Stimulated activated naive B cell treated with anti-CD40 and anti-IgM and Interleukin-4, amounts not matched to agents 10 μg/mL and 1 μg/mL and 100 μg/mL, for 72 hours (primary cell): ENCODE measurements at regions not wholly inside any gene's neighbourhood (a gene's known extent, or its start where the extent isn't known, plus 50 kb on each side); places are given as distances from the start of the nearest gene placed in this dataset.
"Not testable (repeated sequence)": the region's sequence is repeated elsewhere in the genome, so short reads cannot be mapped to it uniquely, and the experiment has no call there.

Source experiments
- ATAC-seq, 2 donors: fragments of 150-1000 bp; cut with Tn5 transposase; replicated peaks; 2 replicates each; pipeline ENCODE4 v1.10.0; 2021; ENCODE audit warnings: moderate library complexity in 1 of 2
- DNase-seq: peaks from one replicate; pipeline ENCODE4 v3.0.0; 2021
- H3K27ac Mint-ChIP-seq: one replicate; pipeline ENCODE4 v1.8.0; 2022; ENCODE audit warnings: mild to moderate bottlenecking, mixed read lengths
- H3K27me3 Mint-ChIP-seq, 2 donors: one replicate each; pipeline ENCODE4 v1.8.0; 2022; ENCODE audit warnings: mixed read lengths in 2 of 2
- H3K36me3 Mint-ChIP-seq, 2 donors: one replicate each; pipeline ENCODE4 v1.8.0; 2022; ENCODE audit warnings: mixed read lengths in 2 of 2, mild to moderate bottlenecking in 1 of 2
- H3K4me1 Mint-ChIP-seq, 2 donors: one replicate each; pipeline ENCODE4 v1.8.0; 2022; ENCODE audit warnings: mixed read lengths in 2 of 2, mild to moderate bottlenecking in 1 of 2
- H3K4me3 Mint-ChIP-seq, 2 donors: one replicate each; pipeline ENCODE4 v1.8.0; 2022; ENCODE audit warnings: mild to moderate bottlenecking in 2 of 2, mixed read lengths in 2 of 2, moderate library complexity in 1 of 2
- H3K9me3 Mint-ChIP-seq, 2 donors: one replicate each; pipeline ENCODE4 v1.8.0; 2022; ENCODE audit warnings: mixed read lengths in 2 of 2, mild to moderate bottlenecking in 1 of 2

GRCh38 chr13:55602784-55603183, 1537.9 kb upstream of the PRR20A start:
- H3K9me3 Mint-ChIP-seq = peaks cover 0 to 2% of the 10 kb centered on the region in 2 donors
- H3K27me3 Mint-ChIP-seq = no peaks in the 10 kb centered on the region
- H3K4me1 Mint-ChIP-seq = no peaks in the 10 kb centered on the region
- H3K4me3 Mint-ChIP-seq = no peak overlapping the region
- no peak overlapping the region for H3K27ac Mint-ChIP-seq
- no peak for ATAC-seq
- H3K36me3 Mint-ChIP-seq = no peaks in the 10 kb centered on the region
- DNase-seq = no peak

DNA sequence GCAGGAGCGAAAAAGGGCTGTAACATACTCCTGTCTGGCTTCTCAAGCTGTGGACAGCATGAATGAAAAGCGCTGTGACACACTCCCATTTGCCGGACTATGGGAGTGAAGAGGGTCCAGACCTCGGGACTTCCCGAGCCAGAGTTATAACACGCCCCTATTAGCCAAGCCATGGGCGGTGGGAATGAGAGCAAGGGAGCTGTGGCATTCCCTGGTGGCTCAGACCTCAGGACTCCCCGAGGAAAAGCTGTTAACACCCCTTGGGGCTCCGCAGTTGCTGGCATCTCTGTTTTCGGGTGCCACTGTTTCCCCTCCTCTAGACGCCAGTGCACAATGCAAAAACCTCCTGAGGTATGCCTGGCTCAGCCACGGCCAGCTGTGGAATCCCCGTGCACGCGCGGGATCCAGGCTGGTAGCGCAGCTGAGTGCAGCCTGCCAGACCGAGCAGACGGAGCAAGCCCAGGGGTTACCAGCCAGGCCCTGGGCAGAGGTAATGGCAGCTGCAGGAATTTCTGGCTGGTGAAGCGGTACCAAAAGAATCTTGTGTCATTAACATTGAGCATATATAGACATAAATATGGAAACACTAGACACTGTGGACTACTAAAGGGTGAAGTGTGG, 1534.6 kb upstream of the PRR20A start:
- no peak overlapping the region for H3K27ac Mint-ChIP-seq
- H3K9me3 Mint-ChIP-seq = peaks cover 0 to 3% of the 10 kb centered on the region in 2 donors
- no peaks in the 10 kb centered on the region for H3K36me3 Mint-ChIP-seq
- H3K4me3 Mint-ChIP-seq = no peak overlapping the region
- DNase-seq = no peak
- H3K27me3 Mint-ChIP-seq = no peaks in the 10 kb centered on the region
- no peak for ATAC-seq
- H3K4me1 Mint-ChIP-seq = no peaks in the 10 kb centered on the region

GRCh38 chr13:55613429-55614187, 1527.1 kb upstream of the PRR20A start:
- Mint-ChIP-seq H3K27ac (no peak overlapping the region), H3K9me3 (peaks cover 0 to 4% of the 10 kb centered on the region in 2 donors)

DNA sequence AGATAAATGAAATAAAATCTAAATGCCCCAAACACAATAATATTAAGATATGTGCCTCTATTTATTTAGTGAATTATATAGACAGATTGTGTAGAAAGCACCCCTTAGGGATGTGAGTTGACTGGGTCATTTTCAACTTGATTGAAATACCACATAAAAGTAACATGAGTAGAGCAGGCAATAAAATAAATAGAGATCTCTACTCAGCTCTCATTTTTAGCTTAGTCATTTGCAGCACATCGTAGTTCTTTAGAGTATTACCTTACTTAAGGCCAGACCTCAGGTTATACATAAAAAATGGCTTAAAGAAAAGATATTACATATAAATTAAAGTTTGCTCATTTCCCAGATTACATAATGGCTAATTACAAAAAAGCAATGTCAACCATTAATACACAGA, 1525.6 kb upstream of the PRR20A start:
- Mint-ChIP-seq H3K4me1 (no peaks in the 10 kb centered on the region), H3K36me3 (no peaks in the 10 kb centered on the region), H3K9me3 (peaks cover 0 to 3% of the 10 kb centered on the region in 2 donors), H3K27me3 (no peaks in the 10 kb centered on the region), H3K27ac (no peak overlapping the region), H3K4me3 (no peak overlapping the region)
- ATAC-seq (no peak), DNase-seq (no peak)

More at GRCh38 chr13:55613429-55614187, 1527.1 kb upstream of the PRR20A start:
- DNase-seq = no peak
- H3K36me3 Mint-ChIP-seq = no peaks in the 10 kb centered on the region
- H3K4me3 Mint-ChIP-seq = no peak overlapping the region
- no peaks in the 10 kb centered on the region for H3K4me1 Mint-ChIP-seq
- no peak for ATAC-seq
- H3K27me3 Mint-ChIP-seq = no peaks in the 10 kb centered on the region

GRCh38 chr13:55617241-55617640, 1523.5 kb upstream of the PRR20A start:
- Mint-ChIP-seq H3K27me3 (no peaks in the 10 kb centered on the region), H3K4me3 (no peak overlapping the region), H3K4me1 (no peaks in the 10 kb centered on the region), H3K9me3 (peaks cover 0 to 3% of the 10 kb centered on the region in 2 donors), H3K27ac (no peak overlapping the region), H3K36me3 (no peaks in the 10 kb centered on the region)
- DNase-seq (no peak), ATAC-seq (no peak)

DNA sequence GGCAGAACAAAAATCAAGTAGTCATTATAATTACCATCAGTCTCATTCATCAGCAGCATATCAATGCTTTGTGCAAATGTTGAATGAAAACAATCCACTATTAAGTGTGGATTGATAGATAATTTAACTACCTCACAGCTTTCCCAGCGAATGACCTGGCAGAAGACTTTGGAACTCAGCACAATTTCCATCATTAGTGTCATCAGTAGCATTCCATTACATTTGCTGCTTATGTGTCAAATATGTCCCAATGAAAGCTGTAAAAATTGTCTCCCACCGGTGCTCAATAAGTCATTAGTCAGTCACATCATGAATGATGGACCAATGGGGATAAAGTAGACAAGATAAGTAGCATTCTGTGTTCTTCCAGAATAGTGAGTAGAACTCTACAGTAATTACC, 1513.5 kb upstream of the PRR20A start:
- no peaks in the 10 kb centered on the region for H3K27me3 Mint-ChIP-seq
- peaks cover 7 to 8% of the 10 kb centered on the region in 2 donors for H3K9me3 Mint-ChIP-seq
- H3K4me1 Mint-ChIP-seq = no peaks in the 10 kb centered on the region
- ATAC-seq (no peak), DNase-seq (no peak)
- no peak overlapping the region for H3K4me3 Mint-ChIP-seq
- H3K36me3 Mint-ChIP-seq = no peaks in the 10 kb centered on the region
- H3K27ac Mint-ChIP-seq = no peak overlapping the region

- H3K36me3 Mint-ChIP-seq = peaks cover 0 to 1% of the 10 kb centered on the region in 2 donors
- DNase-seq (no peak), ATAC-seq (no peak)
- H3K4me1 Mint-ChIP-seq = no peaks in the 10 kb centered on the region
- H3K9me3 Mint-ChIP-seq = peaks cover 10 to 17% of the 10 kb centered on the region in 2 donors
- H3K4me3 Mint-ChIP-seq = no peak overlapping the region
- no peak overlapping the region for H3K27ac Mint-ChIP-seq
- no peaks in the 10 kb centered on the region for H3K27me3 Mint-ChIP-seq
Observed at GRCh38 chr13:55632402-55632801, 1508.3 kb upstream of the PRR20A start.

DNA sequence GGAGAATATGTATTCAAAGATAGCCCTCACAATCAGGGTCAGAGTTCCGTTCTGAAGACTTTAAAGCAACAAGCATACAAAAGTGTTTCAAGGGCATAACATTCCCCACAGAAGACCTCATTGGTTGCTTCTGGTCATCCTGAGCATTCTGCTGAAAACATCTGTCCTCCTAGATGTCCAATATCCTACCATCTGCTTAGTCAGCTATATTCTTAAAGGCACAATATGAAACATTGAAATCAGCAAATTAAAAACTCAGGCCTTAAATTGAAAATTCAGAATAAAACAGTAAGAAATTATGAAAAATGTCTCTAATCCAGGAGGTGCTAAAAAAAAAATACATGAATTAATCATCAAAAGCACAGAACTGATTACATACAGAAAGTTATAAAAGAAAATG, 1491.2 kb upstream of the PRR20A start:
- no peak for ATAC-seq
- H3K4me1 Mint-ChIP-seq = no peaks in the 10 kb centered on the region
- H3K4me3 Mint-ChIP-seq = no peak overlapping the region
- no peak for DNase-seq
- H3K27me3 Mint-ChIP-seq = no peaks in the 10 kb centered on the region
- no peaks in the 10 kb centered on the region for H3K36me3 Mint-ChIP-seq
- H3K27ac Mint-ChIP-seq = no peak overlapping the region
- H3K9me3 Mint-ChIP-seq = peaks cover 0 to 1% of the 10 kb centered on the region in 2 donors

DNA sequence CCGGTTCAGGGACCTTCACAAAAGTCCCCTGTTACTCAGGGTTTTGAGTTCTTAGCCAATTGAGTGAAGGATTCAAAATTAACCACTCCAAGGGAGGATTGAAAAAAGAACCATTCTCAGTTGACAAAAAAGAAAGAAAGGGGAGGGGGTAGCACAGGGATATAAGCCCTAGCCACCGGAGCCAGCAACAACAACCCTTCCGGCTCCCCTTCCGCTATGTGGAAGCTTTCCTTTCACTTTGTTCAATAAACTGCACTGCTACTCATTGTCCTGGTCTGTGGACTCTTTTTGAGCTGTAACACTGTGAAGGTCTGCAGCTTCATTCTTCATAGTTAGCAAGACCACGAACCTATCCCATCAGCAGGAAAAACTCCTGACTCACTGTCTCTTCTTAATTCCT, 1488.1 kb upstream of the PRR20A start:
- DNase-seq (no peak), ATAC-seq (no peak)
- Mint-ChIP-seq H3K4me3 (no peak overlapping the region), H3K36me3 (no peaks in the 10 kb centered on the region), H3K9me3 (peaks cover 10 to 13% of the 10 kb centered on the region in 2 donors), H3K27ac (no peak overlapping the region), H3K27me3 (no peaks in the 10 kb centered on the region), H3K4me1 (no peaks in the 10 kb centered on the region)

DNA sequence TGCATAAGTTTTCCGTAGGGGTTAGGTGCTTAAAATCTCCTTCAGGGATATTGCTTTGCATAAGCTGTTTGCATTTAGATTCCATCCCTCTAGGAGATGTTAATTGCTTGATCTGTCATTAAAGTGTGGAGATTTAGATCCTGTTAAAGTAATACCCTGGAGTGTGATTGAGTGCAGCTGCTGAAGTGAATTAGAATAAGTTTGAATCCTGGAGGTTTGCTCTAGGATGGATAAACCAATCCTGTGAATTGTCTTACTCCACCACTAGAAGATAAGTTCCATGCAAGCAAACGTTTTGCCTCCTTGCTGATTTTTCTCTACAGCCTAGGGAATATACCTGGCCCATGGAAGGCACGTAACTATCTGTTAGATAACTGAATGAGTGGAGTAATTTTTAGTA, 1487.2 kb upstream of the PRR20A start:
- no peak overlapping the region for H3K4me3 Mint-ChIP-seq
- ATAC-seq (no peak), DNase-seq (no peak)
- peaks cover 10 to 13% of the 10 kb centered on the region in 2 donors for H3K9me3 Mint-ChIP-seq
- H3K27me3 Mint-ChIP-seq = no peaks in the 10 kb centered on the region
- H3K27ac Mint-ChIP-seq = no peak overlapping the region
- H3K36me3 Mint-ChIP-seq = no peaks in the 10 kb centered on the region
- H3K4me1 Mint-ChIP-seq = no peaks in the 10 kb centered on the region

- Mint-ChIP-seq H3K4me3 (no peak overlapping the region), H3K27ac (no peak overlapping the region), H3K27me3 (no peaks in the 10 kb centered on the region), H3K9me3 (peaks cover 10 to 13% of the 10 kb centered on the region in 2 donors), H3K36me3 (no peaks in the 10 kb centered on the region), H3K4me1 (no peaks in the 10 kb centered on the region)
- DNase-seq = no peak
- no peak for ATAC-seq
Observed at GRCh38 chr13:55654243-55654642, 1486.5 kb upstream of the PRR20A start.

GRCh38 chr13:55660264-55660663, 1480.5 kb upstream of the PRR20A start:
- not testable (repeated sequence) for H3K27ac Mint-ChIP-seq, DNase-seq, H3K4me1 Mint-ChIP-seq, H3K27me3 Mint-ChIP-seq, ATAC-seq, H3K36me3 Mint-ChIP-seq, H3K4me3 Mint-ChIP-seq
- H3K9me3 Mint-ChIP-seq = peaks cover 16 to 27% of the 10 kb centered on the region in 2 donors

- H3K27ac Mint-ChIP-seq = no peak overlapping the region
- no peak overlapping the region for H3K4me3 Mint-ChIP-seq
- no peak for DNase-seq
- no peaks in the 10 kb centered on the region for H3K4me1 Mint-ChIP-seq
- no peaks in the 10 kb centered on the region for H3K27me3 Mint-ChIP-seq
- peaks cover 16 to 23% of the 10 kb centered on the region in 2 donors for H3K9me3 Mint-ChIP-seq
- H3K36me3 Mint-ChIP-seq = no peaks in the 10 kb centered on the region
- ATAC-seq = no peak
Observed at GRCh38 chr13:55660851-55661250, 1479.9 kb upstream of the PRR20A start.

DNA sequence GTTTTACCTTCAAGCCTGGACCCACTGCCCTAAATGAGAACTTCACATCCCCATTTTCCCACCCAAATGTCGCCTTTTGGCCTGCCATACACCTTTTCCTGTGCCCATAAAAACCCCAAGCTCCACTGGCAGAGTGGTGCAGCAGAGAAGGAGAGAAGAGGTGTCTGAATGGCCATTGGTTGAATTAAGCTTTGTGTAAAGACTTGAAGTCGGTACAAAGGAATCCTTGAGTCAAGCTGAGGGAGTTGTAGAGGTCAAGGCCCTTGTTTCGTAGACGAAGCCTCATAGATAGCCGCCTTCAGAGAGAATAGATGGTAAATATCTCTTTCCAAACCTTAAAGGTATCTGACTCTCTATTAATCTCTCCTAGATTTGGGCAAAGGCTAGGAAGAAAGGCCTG, 1479.2 kb upstream of the PRR20A start:
- Mint-ChIP-seq H3K9me3 (peaks cover 17 to 23% of the 10 kb centered on the region in 2 donors), H3K27me3 (no peaks in the 10 kb centered on the region), H3K36me3 (no peaks in the 10 kb centered on the region), H3K27ac (no peak overlapping the region), H3K4me3 (no peak overlapping the region), H3K4me1 (no peaks in the 10 kb centered on the region)
- ATAC-seq (no peak), DNase-seq (no peak)

- DNase-seq = no peak
- H3K27me3 Mint-ChIP-seq = no peaks in the 10 kb centered on the region
- no peak for ATAC-seq
- H3K27ac Mint-ChIP-seq = no peak overlapping the region
- peaks cover 11 to 14% of the 10 kb centered on the region in 2 donors for H3K9me3 Mint-ChIP-seq
- no peak overlapping the region for H3K4me3 Mint-ChIP-seq
- no peaks in the 10 kb centered on the region for H3K36me3 Mint-ChIP-seq
- no peaks in the 10 kb centered on the region for H3K4me1 Mint-ChIP-seq
Observed at GRCh38 chr13:55664178-55664577, 1476.5 kb upstream of the PRR20A start.
